Mucosa of descending colon (tissue), 3 donors: ENCODE measurements at regions not wholly inside any gene's neighbourhood (a gene's known extent, or its start where the extent isn't known, plus 50 kb on each side); places are given as distances from the start of the nearest gene placed in this dataset.

Source experiments
- ATAC-seq: fragments of 200-7000 bp; cut with Tn5 transposase; one replicate; pipeline ENCODE4 v1.9.1; 2020; ENCODE audit warnings: mild to moderate bottlenecking, moderate library complexity
- DNase-seq, 3 donors: peaks; one replicate each; pipeline ENCODE4 v3.0.0-alpha.2; 2020
- H3K36me3 ChIP-seq: fragments of 200-600 bp; one replicate; pipeline ENCODE4 v1.8.0; 2021; ENCODE audit warnings: low read depth, mild to moderate bottlenecking
- H3K4me1 ChIP-seq: fragments of 200-600 bp; one replicate; pipeline ENCODE4 v1.8.0; 2021; ENCODE audit warnings: low read depth, mild to moderate bottlenecking
- H3K4me3 ChIP-seq: fragments of 200-600 bp; one replicate; pipeline ENCODE4 v1.8.0; 2021; ENCODE audit warnings: mild to moderate bottlenecking
- H3K9me3 ChIP-seq: fragments of 200-600 bp; one replicate; pipeline ENCODE4 v1.8.0; 2021; ENCODE audit warnings: mild to moderate bottlenecking
- CTCF ChIP-seq: fragments of 200-600 bp; IDR thresholded peaks from one replicate; pipeline ENCODE4 v1.8.0; 2022; ENCODE audit warnings: antibody characterized with exemption, mild to moderate bottlenecking
- intact Hi-C, 2 donors: fragments of 100-400 bp; cut with DNase I in 1 of 2; cut with micrococcal nuclease in 1 of 2; formaldehyde crosslinking; loops; one replicate each; pipeline versions ENCODE4 v1.11.0 to v1.11.1; 2022; cut with DNase I, micrococcal nuclease
- donor health status: DM: no; HTN: no; CAD: no; lungs with moderate emphysema.
- donor health status: DM: no; HTN: no; CAD: no.
- donor health status: DM: no; HTN: yes; CAD: no.

- intact Hi-C loops: no loop called here
- Histone ChIP-seq H3K9me3 (no peaks in the 10 kb centered on the region), H3K4me3 (no peak overlapping the region), H3K36me3 (no peaks in the 10 kb centered on the region), H3K4me1 (no peaks in the 10 kb centered on the region)
- no peak for ATAC-seq
- DNase-seq: no peak
- no peak for TF ChIP-seq CTCF
Observed at GRCh38 chr20:50460115-50460607, 50.0 kb upstream of the PTPN1 start.
